ENCODE measurements at regions not wholly inside any gene's neighbourhood (a gene's known extent, or its start where the extent isn't known, plus 50 kb on each side); places are given as distances from the start of the nearest gene placed in this dataset.
"Not testable (repeated sequence)": the region's sequence is repeated elsewhere in the genome, so short reads cannot be mapped to it uniquely, and the experiment has no call there.

- not testable (repeated sequence) for TF ChIP-seq CTCF (conservative IDR thresholded peaks at IDR 0.05; ENCODE audit: low read depth, low read length); EZH2phosphoT487 (IDR thresholded peaks at IDR 0.05; ENCODE audit: borderline replicate concordance, low read length)
Observed at GRCh38 chr15:20040691-20041090, 500.9 kb downstream of the GOLGA6L6 start.
